ENCODE measurements at regions not wholly inside any gene's neighbourhood (a gene's known extent, or its start where the extent isn't known, plus 50 kb on each side); places are given as distances from the start of the nearest gene placed in this dataset.
"Not testable (repeated sequence)": the region's sequence is repeated elsewhere in the genome, so short reads cannot be mapped to it uniquely, and the experiment has no call there.

- H3K4me3 ChIP-seq (ENCODE audit: control insufficient read depth in 1 of 7, extremely low read depth in 1 of 7, insufficient read depth in 4 of 7, low read depth in 2 of 7, low read length in 6 of 7) = no peak overlapping the region
- CTCF ChIA-PET = interaction anchor here (0.6 kb wide), 1 partner anchor 16 kb away, joined by 4 read pairs; no protein-coding TSS in a partner anchor
- H3K27ac ChIP-seq (ENCODE audit: insufficient read depth in 1 of 2, low read depth in 1 of 2, low read length in 2 of 2, poor library complexity in 1 of 2, severe bottlenecking in 2 of 2) = no peak overlapping the region
- POLR2A ChIA-PET = no interaction called here
- H3K9me3 ChIP-seq (ENCODE audit: control extremely low read depth in 1 of 5, control insufficient read depth in 4 of 5, insufficient read depth in 2 of 5, low read depth in 1 of 5, low read length in 4 of 5) = no peaks in the 10 kb centered on the region
- DNase-seq = no peak
- no peaks in the 10 kb centered on the region for H3K36me3 ChIP-seq (ENCODE audit: control insufficient read depth in 4 of 4, insufficient read depth in 4 of 4, low read length in 3 of 4)
- no peaks in the 10 kb centered on the region for H3K4me1 ChIP-seq (ENCODE audit: control extremely low read depth in 1 of 4, control insufficient read depth in 4 of 4, insufficient read depth in 4 of 4, low read length in 3 of 4)
- 54% methylated on average over 2 of the region's 4 CpGs for WGBS (ENCODE audit: insufficient coverage)
- H3K27me3 ChIP-seq (replicated peaks in 2 of 5; ENCODE audit: control insufficient read depth in 4 of 5, insufficient read depth in 5 of 5, low read length in 4 of 5) = no peaks in the 10 kb centered on the region
Observed at GRCh38 chr12:86712425-86712843, 456.2 kb upstream of the MGAT4C start.

- H3K27me3 ChIP-seq (replicated peaks in 2 of 5; ENCODE audit: control insufficient read depth in 4 of 5, insufficient read depth in 5 of 5, low read length in 4 of 5) = no peaks in the 10 kb centered on the region
- no peak for DNase-seq
- CTCF ChIA-PET = no interaction called here
- no peak overlapping the region for H3K27ac ChIP-seq (ENCODE audit: insufficient read depth in 1 of 2, low read depth in 1 of 2, low read length in 2 of 2, poor library complexity in 1 of 2, severe bottlenecking in 2 of 2)
- H3K4me3 ChIP-seq (ENCODE audit: control insufficient read depth in 1 of 7, extremely low read depth in 1 of 7, insufficient read depth in 4 of 7, low read depth in 2 of 7, low read length in 6 of 7) = no peak overlapping the region
- POLR2A ChIA-PET = no interaction called here
- no CpG with 5 or more reads among the region's 1 CpG for WGBS (ENCODE audit: insufficient coverage)
- H3K4me1 ChIP-seq (ENCODE audit: control extremely low read depth in 1 of 4, control insufficient read depth in 4 of 4, insufficient read depth in 4 of 4, low read length in 3 of 4) = no peaks in the 10 kb centered on the region
- no peaks in the 10 kb centered on the region for H3K36me3 ChIP-seq (ENCODE audit: control insufficient read depth in 4 of 4, insufficient read depth in 4 of 4, low read length in 3 of 4)
- H3K9me3 ChIP-seq (ENCODE audit: control extremely low read depth in 1 of 5, control insufficient read depth in 4 of 5, insufficient read depth in 2 of 5, low read depth in 1 of 5, low read length in 4 of 5) = peaks cover 0 to 2% (median 0%) of the 10 kb centered on the region in 5 experiments
Observed at GRCh38 chr12:86711731-86712130, 455.5 kb upstream of the MGAT4C start.

GRCh38 chr12:86710109-86710508 is 453.9 kb upstream of the MGAT4C start:
- no peak for DNase-seq
- no peak overlapping the region for H3K4me3 ChIP-seq (ENCODE audit: control insufficient read depth in 1 of 7, extremely low read depth in 1 of 7, insufficient read depth in 4 of 7, low read depth in 2 of 7, low read length in 6 of 7)
- H3K27ac ChIP-seq (ENCODE audit: insufficient read depth in 1 of 2, low read depth in 1 of 2, low read length in 2 of 2, poor library complexity in 1 of 2, severe bottlenecking in 2 of 2) = no peak overlapping the region
- ChIA-PET CTCF (no interaction called here), POLR2A (no interaction called here)
- H3K27me3 ChIP-seq (replicated peaks in 2 of 5; ENCODE audit: control insufficient read depth in 4 of 5, insufficient read depth in 5 of 5, low read length in 4 of 5) = no peaks in the 10 kb centered on the region
- H3K36me3 ChIP-seq (ENCODE audit: control insufficient read depth in 4 of 4, insufficient read depth in 4 of 4, low read length in 3 of 4) = no peaks in the 10 kb centered on the region
- H3K4me1 ChIP-seq (ENCODE audit: control extremely low read depth in 1 of 4, control insufficient read depth in 4 of 4, insufficient read depth in 4 of 4, low read length in 3 of 4) = no peaks in the 10 kb centered on the region
- H3K9me3 ChIP-seq (ENCODE audit: control extremely low read depth in 1 of 5, control insufficient read depth in 4 of 5, insufficient read depth in 2 of 5, low read depth in 1 of 5, low read length in 4 of 5) = peaks cover 0 to 2% (median 0%) of the 10 kb centered on the region in 5 experiments

- H3K4me3 ChIP-seq (ENCODE audit: control insufficient read depth in 1 of 7, extremely low read depth in 1 of 7, insufficient read depth in 4 of 7, low read depth in 2 of 7, low read length in 6 of 7); H3K9me3 ChIP-seq (ENCODE audit: control extremely low read depth in 1 of 5, control insufficient read depth in 4 of 5, insufficient read depth in 2 of 5, low read depth in 1 of 5, low read length in 4 of 5); CTCF ChIA-PET; H3K27ac ChIP-seq (ENCODE audit: insufficient read depth in 1 of 2, low read depth in 1 of 2, low read length in 2 of 2, poor library complexity in 1 of 2, severe bottlenecking in 2 of 2); H3K36me3 ChIP-seq (ENCODE audit: control insufficient read depth in 4 of 4, insufficient read depth in 4 of 4, low read length in 3 of 4); H3K4me1 ChIP-seq (ENCODE audit: control extremely low read depth in 1 of 4, control insufficient read depth in 4 of 4, insufficient read depth in 4 of 4, low read length in 3 of 4); POLR2A ChIA-PET; H3K27me3 ChIP-seq (replicated peaks in 2 of 5; ENCODE audit: control insufficient read depth in 4 of 5, insufficient read depth in 5 of 5, low read length in 4 of 5); DNase-seq: not testable (repeated sequence)
- WGBS (ENCODE audit: insufficient coverage) = no CpG with 5 or more reads among the region's 3 CpGs
Observed at GRCh38 chr12:86709017-86709416, 452.8 kb upstream of the MGAT4C start.

- DNase-seq = no peak
- Histone ChIP-seq H3K4me1 (ENCODE audit: control extremely low read depth in 1 of 4, control insufficient read depth in 4 of 4, insufficient read depth in 4 of 4, low read length in 3 of 4) (no peaks in the 10 kb centered on the region), H3K4me3 (ENCODE audit: control insufficient read depth in 1 of 7, extremely low read depth in 1 of 7, insufficient read depth in 4 of 7, low read depth in 2 of 7, low read length in 6 of 7) (no peak overlapping the region), H3K27me3 (replicated peaks in 2 of 5; ENCODE audit: control insufficient read depth in 4 of 5, insufficient read depth in 5 of 5, low read length in 4 of 5) (no peaks in the 10 kb centered on the region), H3K36me3 (ENCODE audit: control insufficient read depth in 4 of 4, insufficient read depth in 4 of 4, low read length in 3 of 4) (no peaks in the 10 kb centered on the region), H3K9me3 (ENCODE audit: control extremely low read depth in 1 of 5, control insufficient read depth in 4 of 5, insufficient read depth in 2 of 5, low read depth in 1 of 5, low read length in 4 of 5) (no peaks in the 10 kb centered on the region), H3K27ac (ENCODE audit: insufficient read depth in 1 of 2, low read depth in 1 of 2, low read length in 2 of 2, poor library complexity in 1 of 2, severe bottlenecking in 2 of 2) (no peak overlapping the region)
- ChIA-PET POLR2A (no interaction called here), CTCF (no interaction called here)
- 86% methylated on average over 1 of the region's 2 CpGs for WGBS (ENCODE audit: insufficient coverage)
Observed at GRCh38 chr12:86698641-86698980, 442.4 kb upstream of the MGAT4C start.

- DNase-seq = no peak
- Histone ChIP-seq H3K4me1 (ENCODE audit: control extremely low read depth in 1 of 4, control insufficient read depth in 4 of 4, insufficient read depth in 4 of 4, low read length in 3 of 4) (no peaks in the 10 kb centered on the region), H3K36me3 (ENCODE audit: control insufficient read depth in 4 of 4, insufficient read depth in 4 of 4, low read length in 3 of 4) (no peaks in the 10 kb centered on the region), H3K4me3 (ENCODE audit: control insufficient read depth in 1 of 7, extremely low read depth in 1 of 7, insufficient read depth in 4 of 7, low read depth in 2 of 7, low read length in 6 of 7) (no peak overlapping the region), H3K27me3 (replicated peaks in 2 of 5; ENCODE audit: control insufficient read depth in 4 of 5, insufficient read depth in 5 of 5, low read length in 4 of 5) (no peaks in the 10 kb centered on the region), H3K27ac (ENCODE audit: insufficient read depth in 1 of 2, low read depth in 1 of 2, low read length in 2 of 2, poor library complexity in 1 of 2, severe bottlenecking in 2 of 2) (no peak overlapping the region), H3K9me3 (ENCODE audit: control extremely low read depth in 1 of 5, control insufficient read depth in 4 of 5, insufficient read depth in 2 of 5, low read depth in 1 of 5, low read length in 4 of 5) (no peaks in the 10 kb centered on the region)
- WGBS (ENCODE audit: insufficient coverage) = no CpG with 5 or more reads among the region's 2 CpGs
- ChIA-PET POLR2A (no interaction called here), CTCF (no interaction called here)
Observed at GRCh38 chr12:86697916-86698640, 441.9 kb upstream of the MGAT4C start.

- DNase-seq = no peak
- POLR2A ChIA-PET = no interaction called here
- no peaks in the 10 kb centered on the region for H3K4me1 ChIP-seq (ENCODE audit: control extremely low read depth in 1 of 4, control insufficient read depth in 4 of 4, insufficient read depth in 4 of 4, low read length in 3 of 4)
- 83% methylated on average over 5 of the region's 6 CpGs for WGBS (ENCODE audit: insufficient coverage)
- no peaks in the 10 kb centered on the region for H3K36me3 ChIP-seq (ENCODE audit: control insufficient read depth in 4 of 4, insufficient read depth in 4 of 4, low read length in 3 of 4)
- no peaks in the 10 kb centered on the region for H3K27me3 ChIP-seq (replicated peaks in 2 of 5; ENCODE audit: control insufficient read depth in 4 of 5, insufficient read depth in 5 of 5, low read length in 4 of 5)
- no peaks in the 10 kb centered on the region for H3K9me3 ChIP-seq (ENCODE audit: control extremely low read depth in 1 of 5, control insufficient read depth in 4 of 5, insufficient read depth in 2 of 5, low read depth in 1 of 5, low read length in 4 of 5)
- H3K27ac ChIP-seq (ENCODE audit: insufficient read depth in 1 of 2, low read depth in 1 of 2, low read length in 2 of 2, poor library complexity in 1 of 2, severe bottlenecking in 2 of 2) = no peak overlapping the region
- CTCF ChIA-PET = no interaction called here
- no peak overlapping the region for H3K4me3 ChIP-seq (ENCODE audit: control insufficient read depth in 1 of 7, extremely low read depth in 1 of 7, insufficient read depth in 4 of 7, low read depth in 2 of 7, low read length in 6 of 7)
Observed at GRCh38 chr12:86683568-86684304, 427.5 kb upstream of the MGAT4C start.

Data from common myeloid progenitor, CD34-positive (primary cell).